ENCODE measurements at regions not wholly inside any gene's neighbourhood (a gene's known extent, or its start where the extent isn't known, plus 50 kb on each side); places are given as distances from the start of the nearest gene placed in this dataset.

DNA sequence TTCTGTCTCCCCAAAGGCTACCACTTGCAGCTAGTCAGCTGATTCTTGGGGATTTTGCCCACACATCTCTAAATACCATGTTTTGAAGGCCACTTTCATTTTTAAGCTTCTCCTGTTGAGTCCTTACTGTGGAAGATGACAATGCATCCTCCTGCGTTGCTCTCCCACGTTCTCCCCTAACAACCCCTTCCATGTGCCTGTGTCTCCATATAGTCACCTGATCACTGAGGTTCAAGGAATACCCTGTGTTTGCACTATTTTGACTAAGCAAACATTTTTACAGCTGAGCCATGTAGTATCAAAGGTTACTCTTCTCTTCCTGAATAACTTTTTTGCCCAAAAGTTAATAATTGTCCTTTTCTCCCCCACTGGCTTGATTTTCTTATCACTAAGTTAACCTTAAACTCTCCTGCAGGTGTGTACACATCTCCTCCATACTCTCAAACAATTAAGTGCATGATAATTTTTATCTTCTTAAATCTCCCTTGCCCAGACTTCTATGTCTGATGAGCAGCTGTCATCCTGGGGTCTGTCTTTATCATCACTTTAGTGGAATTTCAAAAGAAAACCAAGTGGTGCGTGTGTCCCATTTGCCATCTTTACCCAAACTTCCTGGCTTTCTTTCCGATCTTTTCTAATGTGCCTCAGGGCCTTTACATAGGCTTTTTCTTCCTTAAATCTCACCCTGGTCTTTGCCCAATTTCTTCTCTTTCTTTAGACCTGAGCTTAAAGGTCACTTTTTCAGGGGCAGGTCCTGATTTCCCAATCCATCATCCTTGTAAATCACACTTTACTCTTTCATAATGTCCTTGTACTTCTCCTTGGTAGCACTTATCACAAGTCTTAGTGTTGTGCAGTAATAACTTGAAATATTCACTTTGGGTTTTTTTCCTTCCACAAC lies 85.2 kb upstream of the SPATS2L start:
- DNase-seq (ENCODE audit: insufficient read length, low spot score) (no peak), FAIRE-seq (no peak)
- no peak for TF ChIP-seq POLR2A (IDR thresholded peaks at IDR 0.05; ENCODE audit: low read depth, low read length)

DNA sequence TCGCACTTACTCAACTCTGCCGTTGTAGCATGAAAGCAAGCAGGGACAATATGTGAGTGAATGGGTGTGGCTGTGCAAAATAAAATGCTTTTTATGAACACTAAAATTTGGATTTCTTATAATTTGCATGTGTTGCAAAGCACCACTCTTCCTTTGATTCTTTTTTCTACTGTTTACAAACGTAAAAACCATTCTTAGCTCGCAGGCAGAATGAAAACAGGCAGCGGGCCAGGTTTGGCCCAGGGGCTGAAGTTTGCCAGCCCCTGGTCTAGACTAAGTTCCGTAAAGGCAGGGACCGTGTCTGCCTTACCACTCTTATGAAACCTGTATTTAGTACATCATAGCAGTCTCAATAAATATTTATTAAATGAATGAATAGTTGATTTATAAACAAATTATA lies 83.7 kb upstream of the SPATS2L start:
- DNase-seq (ENCODE audit: insufficient read length, low spot score) (no peak), FAIRE-seq (no peak)
- TF ChIP-seq POLR2A (IDR thresholded peaks at IDR 0.05; ENCODE audit: low read depth, low read length): no peak

DNA sequence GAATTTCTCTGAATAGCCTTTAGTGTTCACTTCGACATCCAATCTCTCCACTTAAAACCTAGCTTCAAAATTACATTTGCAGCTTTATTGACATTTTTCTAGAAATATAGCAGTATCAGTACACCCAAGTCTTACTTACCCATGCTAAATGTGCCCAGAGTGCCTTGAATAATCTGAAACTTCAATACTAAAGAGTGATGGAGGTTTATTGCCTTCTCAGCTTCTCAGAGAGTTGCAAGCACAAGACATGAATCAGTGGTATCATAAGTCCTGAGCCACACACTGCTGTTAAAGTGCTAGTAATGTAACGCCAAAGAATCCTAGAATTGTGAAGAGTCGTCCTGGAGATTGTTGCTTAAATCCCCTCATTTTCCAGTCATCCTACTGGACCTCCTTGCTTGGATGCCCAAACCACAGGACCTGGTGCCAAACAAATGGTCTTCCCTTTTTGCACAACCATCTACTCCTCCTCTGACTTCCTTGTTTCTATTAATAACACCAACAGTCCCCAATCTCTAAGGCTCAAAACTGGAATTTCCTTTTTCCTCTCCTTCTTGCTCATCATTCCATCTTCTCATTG lies 83.2 kb upstream of the SPATS2L start:
- no peak for FAIRE-seq

DNA sequence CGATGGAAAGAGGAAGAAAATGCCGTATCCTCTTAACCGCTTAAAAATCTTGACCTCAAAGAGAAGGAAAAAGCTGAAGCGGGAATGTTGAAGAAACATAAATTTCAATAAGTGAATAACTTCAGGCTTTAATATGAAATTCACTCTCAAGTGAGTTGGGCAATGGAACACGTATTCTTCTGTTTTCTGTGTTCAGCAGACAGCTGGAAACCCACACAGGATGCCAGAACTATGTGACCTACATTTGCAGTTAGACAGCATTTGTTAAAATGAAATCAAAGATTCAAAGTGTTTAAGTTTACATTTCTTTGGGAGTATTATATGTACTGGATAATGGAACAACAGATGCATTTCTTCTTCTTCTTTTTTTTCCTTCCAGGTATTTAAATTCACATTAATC lies 80.5 kb upstream of the SPATS2L start:
- DNase-seq (ENCODE audit: insufficient read length, low spot score) (no peak), FAIRE-seq (no peak)
- TF ChIP-seq POLR2A (IDR thresholded peaks at IDR 0.05; ENCODE audit: low read depth, low read length): no peak

More for the DNA sequence above, 83.2 kb upstream of the SPATS2L start:
- TF ChIP-seq POLR2A (IDR thresholded peaks at IDR 0.05; ENCODE audit: low read depth, low read length): no peak
- no peak for DNase-seq (ENCODE audit: insufficient read length, low spot score)

DNA sequence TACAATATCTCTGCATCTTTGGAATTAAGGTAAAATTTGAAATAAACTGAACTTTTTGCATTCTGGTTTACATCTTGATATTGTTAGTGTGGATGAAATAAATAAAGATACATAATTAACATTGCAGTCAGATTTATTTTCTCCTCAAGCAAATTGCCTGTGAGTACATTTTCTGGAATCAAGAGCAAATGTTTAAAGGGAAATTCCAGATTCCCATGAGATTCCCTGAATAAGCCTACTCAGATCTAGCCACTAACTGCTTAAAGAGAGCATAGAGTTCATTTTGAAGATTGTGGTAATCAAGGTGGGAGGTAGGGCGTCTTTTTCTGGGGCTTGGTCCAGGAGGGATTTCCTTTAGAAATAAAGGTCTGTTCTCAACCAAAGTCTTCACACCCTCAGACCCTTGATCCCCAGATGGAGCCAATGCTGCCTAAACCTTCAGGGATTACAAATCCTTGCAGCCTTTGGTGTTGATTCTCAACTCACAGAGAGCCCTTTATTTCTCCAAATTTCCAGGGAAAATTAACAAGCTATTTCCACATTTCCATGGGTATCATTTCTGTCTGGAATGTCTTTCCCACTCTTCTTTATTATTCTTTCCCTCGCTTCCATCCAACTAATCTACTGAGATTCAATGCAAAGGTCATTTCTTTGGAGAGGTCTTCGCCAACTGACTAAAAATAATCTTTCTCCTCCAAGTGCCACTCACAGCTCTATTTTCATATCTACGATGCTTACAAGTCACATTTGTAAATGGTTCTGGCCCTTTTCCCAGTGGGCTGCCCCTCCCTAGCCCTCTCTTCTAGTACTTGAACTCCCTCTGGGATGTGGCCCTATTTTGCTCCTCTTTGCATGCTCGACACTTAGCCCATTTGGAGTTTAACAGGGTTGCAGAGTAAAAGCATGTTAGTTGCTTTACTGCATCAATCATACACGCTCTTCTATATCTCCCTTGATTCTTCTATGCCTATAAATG lies 79.8 kb upstream of the SPATS2L start:
- no peak for FAIRE-seq
- no peak for TF ChIP-seq POLR2A (IDR thresholded peaks at IDR 0.05; ENCODE audit: low read depth, low read length)
- DNase-seq (ENCODE audit: insufficient read length, low spot score): no peak

DNA sequence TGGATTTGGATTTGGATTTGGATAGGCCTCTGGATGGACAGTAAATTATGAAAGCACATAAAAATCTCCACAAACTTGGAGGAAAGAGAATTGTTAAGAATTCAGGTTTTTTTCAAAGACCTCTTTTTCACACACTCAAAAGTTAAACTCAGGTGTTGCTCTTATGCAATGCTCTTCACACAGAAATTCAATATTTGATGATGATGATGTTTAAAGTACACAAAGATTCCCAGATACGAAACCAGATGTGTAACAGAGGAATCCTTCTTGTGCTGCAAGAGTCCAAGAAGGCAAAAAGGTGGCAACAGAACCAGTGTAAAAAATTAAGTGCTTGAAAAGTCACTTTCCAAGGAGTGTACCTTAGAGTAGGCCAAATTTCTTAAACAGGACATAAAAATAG lies 75.8 kb upstream of the SPATS2L start:
- DNase-seq (ENCODE audit: insufficient read length, low spot score): no peak
- TF ChIP-seq POLR2A (IDR thresholded peaks at IDR 0.05; ENCODE audit: low read depth, low read length): no peak
- FAIRE-seq: no peak

DNA sequence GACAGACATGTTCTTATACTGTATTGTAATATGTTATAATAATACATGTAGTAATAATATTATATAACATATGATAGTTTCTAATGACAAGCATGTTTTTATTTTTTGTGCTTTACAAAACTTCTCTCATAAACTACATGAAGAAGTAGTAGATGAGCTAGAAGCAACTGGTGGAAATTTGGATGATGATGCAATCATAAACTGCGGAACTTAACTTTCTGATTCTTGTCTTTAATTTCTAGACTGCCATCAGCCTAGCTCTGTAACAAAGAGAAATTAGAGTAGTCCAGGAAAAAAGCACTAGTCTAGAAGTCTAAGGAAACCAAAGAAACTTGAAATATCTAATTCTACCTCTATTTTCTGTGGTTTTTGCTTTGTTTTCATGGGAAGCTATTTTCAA lies 71.0 kb upstream of the SPATS2L start:
- DNase-seq (ENCODE audit: insufficient read length, low spot score) (no peak), FAIRE-seq (no peak)
- TF ChIP-seq POLR2A (IDR thresholded peaks at IDR 0.05; ENCODE audit: low read depth, low read length): no peak

DNA sequence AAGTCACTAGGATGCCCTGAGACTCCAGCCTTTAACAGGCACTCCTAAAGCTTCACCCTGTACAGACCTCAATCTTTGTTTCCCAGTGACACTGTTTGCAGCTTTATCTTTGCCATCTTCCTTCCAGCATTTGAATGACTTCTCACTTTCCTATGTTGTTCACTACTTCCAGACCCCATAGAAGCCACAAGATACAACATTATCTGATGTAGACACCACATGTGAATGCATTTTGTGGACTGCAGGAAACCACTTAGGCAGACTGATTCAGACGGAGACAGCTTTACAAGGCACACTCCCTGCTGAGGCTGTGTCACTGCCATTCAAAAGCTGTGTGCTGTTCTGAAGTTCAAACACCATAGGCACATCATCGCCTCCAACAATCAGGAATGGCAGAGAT lies 67.3 kb upstream of the SPATS2L start:
- no peak for TF ChIP-seq POLR2A (IDR thresholded peaks at IDR 0.05; ENCODE audit: low read depth, low read length)
- DNase-seq (ENCODE audit: insufficient read length, low spot score) (no peak), FAIRE-seq (peak; percentile 91)

DNA sequence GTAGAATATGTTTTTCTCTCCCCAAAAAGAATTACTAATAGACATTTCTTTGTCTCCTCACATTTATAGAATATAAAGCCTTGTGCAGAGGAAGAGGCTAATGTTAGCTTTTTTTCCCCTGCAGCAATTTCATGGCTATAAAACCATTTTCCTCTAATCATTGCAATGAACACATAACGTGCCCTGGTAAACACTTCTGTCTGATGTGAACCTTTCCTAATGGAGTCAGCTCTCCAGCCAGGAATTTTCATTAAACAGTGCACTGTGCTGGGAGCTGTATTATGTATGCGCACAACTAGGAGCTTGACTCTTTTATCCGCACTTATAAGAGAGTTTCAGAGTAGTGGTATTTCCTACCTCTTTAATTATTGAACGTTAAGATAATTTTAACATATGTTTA lies 63.9 kb upstream of the SPATS2L start:
- DNase-seq (ENCODE audit: insufficient read length, low spot score) (no peak), FAIRE-seq (no peak)
- no peak for TF ChIP-seq POLR2A (IDR thresholded peaks at IDR 0.05; ENCODE audit: low read depth, low read length)

DNA sequence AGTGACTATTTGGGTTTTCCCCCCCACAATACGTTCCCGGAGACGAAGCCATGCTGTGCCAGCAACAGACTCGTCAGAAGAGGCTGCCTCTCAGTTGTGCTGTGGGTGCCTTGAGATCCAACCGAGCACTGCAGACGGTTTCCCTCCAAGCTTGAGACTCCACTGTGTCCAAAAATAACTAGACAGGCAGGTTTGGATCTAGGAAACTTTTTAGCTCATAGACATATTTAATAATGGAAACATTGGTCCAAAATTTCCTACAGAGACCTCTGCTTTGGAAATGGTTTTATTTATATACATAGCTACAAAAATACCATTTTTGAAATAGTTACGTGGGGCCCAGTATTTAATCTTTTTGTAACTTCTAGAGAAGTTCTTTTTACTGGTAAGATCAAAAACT lies 63.1 kb upstream of the SPATS2L start:
- DNase-seq (ENCODE audit: insufficient read length, low spot score) (no peak), FAIRE-seq (no peak)
- no peak for TF ChIP-seq POLR2A (IDR thresholded peaks at IDR 0.05; ENCODE audit: low read depth, low read length)

DNA sequence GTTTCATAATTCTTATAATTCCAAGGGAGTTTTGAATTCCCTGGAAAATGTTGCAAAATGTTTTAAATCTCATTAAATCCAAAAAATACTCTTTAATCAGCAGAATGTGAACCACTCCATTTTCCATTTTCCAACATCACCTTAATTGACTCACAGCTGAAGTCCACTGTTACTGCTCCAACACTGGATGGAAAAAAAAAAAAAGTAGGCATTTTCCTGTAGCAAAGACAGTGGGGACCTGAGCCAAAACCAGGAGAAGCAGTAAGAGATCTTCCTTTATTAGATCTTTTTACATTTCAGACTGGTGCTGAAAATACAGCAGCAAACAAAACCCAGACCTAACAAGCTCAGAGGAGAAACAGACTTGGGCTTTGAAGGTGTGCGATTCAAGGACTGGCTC lies 62.4 kb upstream of the SPATS2L start:
- FAIRE-seq: no peak
- no peak for TF ChIP-seq POLR2A (IDR thresholded peaks at IDR 0.05; ENCODE audit: low read depth, low read length)
- no peak for DNase-seq (ENCODE audit: insufficient read length, low spot score)

DNA sequence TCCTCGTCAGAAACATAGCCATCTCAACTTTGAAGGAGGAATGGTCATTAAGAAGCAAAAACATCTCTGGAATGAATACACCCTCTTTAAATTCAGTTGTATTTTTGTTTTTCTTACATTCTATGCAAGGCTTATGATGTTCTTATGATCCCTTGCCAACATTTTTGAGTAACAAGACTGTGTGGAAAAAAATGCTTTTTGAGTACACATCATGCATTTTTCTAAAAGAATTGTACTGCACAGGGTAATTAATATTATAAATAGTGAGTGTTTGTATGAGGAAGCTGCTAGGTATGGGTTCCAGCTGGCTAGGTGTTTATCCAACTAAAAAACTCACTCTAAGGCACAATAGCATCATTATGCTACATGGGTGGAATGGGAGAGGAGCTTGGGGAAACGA lies 59.0 kb upstream of the SPATS2L start:
- no peak for FAIRE-seq
- no peak for TF ChIP-seq POLR2A (IDR thresholded peaks at IDR 0.05; ENCODE audit: low read depth, low read length)
- no peak for DNase-seq (ENCODE audit: insufficient read length, low spot score)

DNA sequence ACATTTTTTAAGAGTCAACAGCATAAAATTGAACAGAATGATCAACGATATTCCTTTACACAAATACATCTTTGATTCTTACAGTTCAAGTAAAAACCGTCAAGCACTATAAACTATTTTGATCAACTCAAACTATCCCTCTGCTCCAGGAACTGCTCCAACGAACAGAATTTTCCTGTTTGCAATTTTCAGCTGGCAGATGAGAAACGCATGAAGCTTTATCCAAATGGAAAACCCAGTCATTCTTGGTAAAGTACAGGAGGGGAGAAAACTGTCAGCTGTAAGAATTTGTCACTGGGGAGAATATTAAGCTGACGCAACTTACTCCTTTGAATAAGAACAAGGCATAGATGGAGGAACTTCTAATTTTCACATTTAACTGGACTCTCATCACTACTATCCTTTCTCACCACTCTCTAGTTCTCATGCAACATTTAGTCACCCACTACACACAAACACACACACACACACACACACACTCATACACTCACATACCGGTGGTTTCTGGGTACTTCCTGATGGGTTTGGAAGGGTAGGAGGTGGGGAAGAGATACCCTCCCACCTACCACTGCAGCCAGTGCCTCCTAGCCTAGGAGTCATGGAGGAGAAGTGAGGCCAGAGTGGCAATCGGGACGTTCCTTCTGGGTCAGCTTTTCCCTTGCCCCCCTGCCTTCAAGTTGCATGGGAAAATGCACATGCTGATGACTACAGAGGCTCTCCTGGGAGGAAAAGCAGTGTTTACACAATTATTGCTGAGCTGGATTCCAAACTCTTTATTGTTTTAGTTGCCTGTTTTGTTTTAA lies 54.0 kb upstream of the SPATS2L start:
- TF ChIP-seq POLR2A (IDR thresholded peaks at IDR 0.05; ENCODE audit: low read depth, low read length): no peak
- FAIRE-seq (no peak), DNase-seq (ENCODE audit: insufficient read length, low spot score) (no peak)
